Vagina (tissue), 2 donors: ENCODE measurements at regions not wholly inside any gene's neighbourhood (a gene's known extent, or its start where the extent isn't known, plus 50 kb on each side); places are given as distances from the start of the nearest gene placed in this dataset.

Experiments
- DNase-seq, 2 donors: peaks; one replicate each; pipeline ENCODE4 v3.0.0-alpha.2; 2017; ENCODE audit errors: extremely low spot score in 2 of 2
- H3K27ac ChIP-seq: fragments of 200-600 bp; sonication (generic); one replicate; pipeline ENCODE4 v1.5.1; 2019
- H3K27me3 ChIP-seq: fragments of 200-600 bp; sonication (generic); one replicate; pipeline ENCODE4 v1.5.1; 2019
- H3K36me3 ChIP-seq, 2 donors: fragments of 200-600 bp; sonication (generic); one replicate each; pipeline ENCODE4 v1.5.1; 2017 to 2019
- H3K4me1 ChIP-seq: fragments of 200-600 bp; sonication (generic); one replicate; pipeline ENCODE4 v1.5.1; 2019
- H3K4me3 ChIP-seq, 2 donors: fragments of 200-600 bp; sonication (generic); 1 replicate in 1 of 2; 2 replicates in 1 of 2; pipeline ENCODE4 v1.5.1; 2016 to 2019
- H3K9me3 ChIP-seq: fragments of 200-600 bp; sonication (generic); one replicate; pipeline ENCODE4 v1.5.1; 2019
- CTCF ChIP-seq, 3 experiments: fragments of 450-650 bp in 2 of 3; fragments of 200-600 bp in 1 of 3; sonication (generic) in 1 of 3; IDR thresholded peaks; one replicate each; pipeline ENCODE4 v1.5.1; 2017 to 2019; ENCODE audit warnings: antibody characterized with exemption in 3 of 3, mild to moderate bottlenecking in 2 of 3, moderate library complexity in 2 of 3
- POLR2A ChIP-seq, 2 donors: fragments of 450-650 bp; IDR thresholded peaks; one replicate each; pipeline ENCODE4 v1.6.1; 2017; ENCODE audit warnings: antibody characterized with exemption in 2 of 2, mild to moderate bottlenecking in 2 of 2, moderate library complexity in 2 of 2
- POLR2AphosphoS5 ChIP-seq, 2 donors: sonication (generic); formaldehyde crosslinking; IDR thresholded peaks; one replicate each; pipeline ENCODE4 v1.9.0; 2017; ENCODE audit warnings: antibody characterized with exemption in 2 of 2, mild to moderate bottlenecking in 2 of 2, low read depth in 1 of 2; ENCODE audit not compliant: insufficient read depth in 1 of 2
- intact Hi-C: fragments of 100-400 bp; cut with DNase I; formaldehyde crosslinking; loops from one replicate; pipeline ENCODE4 v1.15.1; 2023

DNA sequence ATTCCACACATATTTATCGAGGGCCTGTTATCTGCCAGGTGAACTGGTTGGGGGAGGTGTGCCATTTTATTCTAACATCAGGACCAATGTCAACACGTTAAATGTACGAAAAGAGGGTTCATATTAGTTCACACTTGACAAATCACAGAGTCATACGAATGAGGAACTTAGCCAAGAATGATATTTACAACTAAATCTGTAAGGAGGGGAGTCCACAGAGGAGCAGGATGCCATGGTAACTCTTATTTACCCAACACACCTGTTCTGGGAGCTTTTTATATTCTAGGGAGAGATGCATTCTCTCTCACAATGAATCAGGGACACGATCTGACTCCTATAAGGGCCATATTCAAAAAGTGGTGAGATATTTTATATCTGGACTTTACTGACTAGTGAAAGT is 144.1 kb downstream of the CDC42EP3 start:
- no peak overlapping the region for H3K4me3 ChIP-seq
- no peaks in the 10 kb centered on the region for H3K27me3 ChIP-seq
- no peaks in the 10 kb centered on the region for H3K36me3 ChIP-seq
- no peak overlapping the region for H3K27ac ChIP-seq
- no peaks in the 10 kb centered on the region for H3K9me3 ChIP-seq
- intact Hi-C loops, result no loop called here
- peaks cover 8% of the 10 kb centered on the region for H3K4me1 ChIP-seq
- TF ChIP-seq POLR2A (IDR thresholded peaks at IDR 0.05) (no peak), CTCF (IDR thresholded peaks at IDR 0.05) (no peak), POLR2AphosphoS5 (IDR thresholded peaks at IDR 0.05; ENCODE audit: insufficient read depth in 1 of 2, low read depth in 1 of 2) (no peak)
- no peak for DNase-seq

GRCh38 chr2:37529830-37530415 is 141.5 kb downstream of the CDC42EP3 start:
- no peak for TF ChIP-seq POLR2A (IDR thresholded peaks at IDR 0.05)
- no peak for TF ChIP-seq POLR2AphosphoS5 (IDR thresholded peaks at IDR 0.05; ENCODE audit: insufficient read depth in 1 of 2, low read depth in 1 of 2)
- TF ChIP-seq CTCF (IDR thresholded peaks at IDR 0.05), result no peak
- H3K36me3 ChIP-seq, result no peaks in the 10 kb centered on the region
- H3K4me3 ChIP-seq, result no peak overlapping the region
- H3K4me1 ChIP-seq, result no peaks in the 10 kb centered on the region
- no peaks in the 10 kb centered on the region for H3K27me3 ChIP-seq
- no peak overlapping the region for H3K27ac ChIP-seq
- H3K9me3 ChIP-seq, result no peaks in the 10 kb centered on the region
- intact Hi-C loops, result loop anchor here (5.0 kb wide), 1 partner anchor 1577 kb away; no protein-coding TSS in a partner anchor
- DNase-seq, result no peak

- no peak for DNase-seq
- no peaks in the 10 kb centered on the region for H3K36me3 ChIP-seq
- H3K27me3 ChIP-seq, result no peaks in the 10 kb centered on the region
- H3K4me1 ChIP-seq, result no peaks in the 10 kb centered on the region
- intact Hi-C loops, result loop anchor here (5.0 kb wide), 1 partner anchor 1575 kb away; no protein-coding TSS in a partner anchor
- H3K9me3 ChIP-seq, result no peaks in the 10 kb centered on the region
- no peak for TF ChIP-seq POLR2A (IDR thresholded peaks at IDR 0.05)
- no peak for TF ChIP-seq CTCF (IDR thresholded peaks at IDR 0.05)
- no peak for TF ChIP-seq POLR2AphosphoS5 (IDR thresholded peaks at IDR 0.05; ENCODE audit: insufficient read depth in 1 of 2, low read depth in 1 of 2)
- H3K4me3 ChIP-seq, result no peak overlapping the region
- H3K27ac ChIP-seq, result no peak overlapping the region
Observed at GRCh38 chr2:37532503-37532902, 138.9 kb downstream of the CDC42EP3 start.

DNA sequence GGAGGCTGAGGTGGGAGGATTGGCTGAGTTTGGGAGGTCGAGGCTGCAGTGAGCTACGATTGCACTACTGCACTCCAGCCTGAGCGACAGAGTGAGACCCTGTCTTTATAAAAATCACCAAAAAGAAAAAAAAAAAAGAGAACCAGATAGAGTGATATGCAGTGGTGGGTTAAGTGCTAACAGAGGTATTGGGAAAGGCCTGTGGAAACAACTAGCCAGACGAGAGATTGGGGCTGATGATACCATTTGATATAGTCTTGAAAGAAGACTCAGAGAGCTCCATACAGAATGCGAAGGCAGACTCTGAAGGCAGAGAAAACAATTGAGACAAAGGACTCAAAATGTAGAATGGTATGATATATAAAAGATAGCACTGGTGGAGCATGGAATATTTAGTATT is 134.1 kb downstream of the CDC42EP3 start:
- TF ChIP-seq POLR2A (IDR thresholded peaks at IDR 0.05), result no peak
- TF ChIP-seq POLR2AphosphoS5 (IDR thresholded peaks at IDR 0.05; ENCODE audit: insufficient read depth in 1 of 2, low read depth in 1 of 2), result no peak
- TF ChIP-seq CTCF (IDR thresholded peaks at IDR 0.05), result no peak
- Histone ChIP-seq H3K27ac (no peak overlapping the region), H3K36me3 (no peaks in the 10 kb centered on the region), H3K4me3 (no peak overlapping the region), H3K4me1 (no peaks in the 10 kb centered on the region), H3K9me3 (no peaks in the 10 kb centered on the region), H3K27me3 (no peaks in the 10 kb centered on the region)
- no peak for DNase-seq
- intact Hi-C loops, result no loop called here

- H3K27me3 ChIP-seq, result no peaks in the 10 kb centered on the region
- H3K4me3 ChIP-seq, result no peak overlapping the region
- intact Hi-C loops, result no loop called here
- no peaks in the 10 kb centered on the region for H3K4me1 ChIP-seq
- no peak for TF ChIP-seq POLR2AphosphoS5 (IDR thresholded peaks at IDR 0.05; ENCODE audit: insufficient read depth in 1 of 2, low read depth in 1 of 2)
- no peak for TF ChIP-seq CTCF (IDR thresholded peaks at IDR 0.05)
- TF ChIP-seq POLR2A (IDR thresholded peaks at IDR 0.05), result no peak
- H3K36me3 ChIP-seq, result no peaks in the 10 kb centered on the region
- no peaks in the 10 kb centered on the region for H3K9me3 ChIP-seq
- H3K27ac ChIP-seq, result no peak overlapping the region
- DNase-seq, result no peak
Observed at GRCh38 chr2:37541516-37541915, 129.9 kb downstream of the CDC42EP3 start.
